HUDEP-2 (cell line): ENCODE measurements at regions not wholly inside any gene's neighbourhood (a gene's known extent, or its start where the extent isn't known, plus 50 kb on each side); places are given as distances from the start of the nearest gene placed in this dataset.
"Not testable (repeated sequence)": the region's sequence is repeated elsewhere in the genome, so short reads cannot be mapped to it uniquely, and the experiment has no call there.

ENCODE experiments used
- DNase-seq, 76 experiments: peaks; one replicate each; lab custom pipeline; 2025; ENCODE audit not compliant: unreplicated experiment in 76 of 76; lab: John Stamatoyannopoulos, UW

- DNase-seq, result not testable (repeated sequence)
Measured at GRCh38 chr17:15858082-15858481, 86.8 kb upstream of the ADORA2B start.

DNA sequence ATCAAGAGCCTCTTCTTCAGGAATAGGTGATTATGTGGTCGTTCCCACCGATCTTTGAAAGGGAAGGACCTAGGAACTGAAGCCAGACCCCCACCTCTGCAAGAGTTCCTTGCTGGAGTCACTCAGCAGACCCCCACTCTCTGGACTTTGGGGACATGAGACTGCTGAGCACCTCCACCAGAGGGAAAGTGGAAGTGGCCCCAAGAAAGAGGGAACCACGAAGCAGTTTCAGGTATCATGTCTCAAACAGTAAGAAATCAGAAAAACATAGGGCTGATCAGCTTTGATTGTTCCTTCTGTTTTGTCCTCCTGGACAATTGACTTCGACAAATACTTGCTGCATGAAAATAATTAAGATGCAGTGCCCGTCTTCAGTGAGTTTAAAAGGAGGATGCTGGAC is 84.2 kb upstream of the ADORA2B start:
- DNase-seq, result not testable (repeated sequence)

- not testable (repeated sequence) for DNase-seq
Measured at GRCh38 chr17:15864061-15864460, 80.9 kb upstream of the ADORA2B start.

GRCh38 chr17:15864472-15864871 is 80.5 kb upstream of the ADORA2B start:
- not testable (repeated sequence) for DNase-seq

- not testable (repeated sequence) for DNase-seq
Measured at GRCh38 chr17:15866015-15866414, 78.9 kb upstream of the ADORA2B start.

- not testable (repeated sequence) for DNase-seq
Measured at GRCh38 chr17:15867331-15867730, 77.6 kb upstream of the ADORA2B start.

DNA sequence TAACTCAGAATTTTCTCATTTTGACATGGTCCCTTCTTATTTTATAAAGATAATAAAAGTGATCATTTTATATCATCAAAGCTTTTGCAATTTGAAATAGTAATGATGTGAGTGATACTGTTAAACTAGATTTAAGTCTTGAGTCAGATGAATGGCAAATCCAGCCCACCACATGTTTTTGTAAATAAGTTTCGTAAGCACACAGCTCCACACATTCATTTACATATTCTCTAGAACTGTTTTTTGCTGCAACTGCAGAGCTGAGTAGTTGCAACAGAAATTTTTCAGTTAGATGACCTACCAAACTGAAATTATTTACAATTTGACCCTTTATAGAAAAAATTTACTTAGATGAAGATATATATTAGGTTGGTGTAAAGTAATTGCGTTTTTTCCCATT is 75.1 kb upstream of the ADORA2B start:
- DNase-seq, result not testable (repeated sequence)

DNA sequence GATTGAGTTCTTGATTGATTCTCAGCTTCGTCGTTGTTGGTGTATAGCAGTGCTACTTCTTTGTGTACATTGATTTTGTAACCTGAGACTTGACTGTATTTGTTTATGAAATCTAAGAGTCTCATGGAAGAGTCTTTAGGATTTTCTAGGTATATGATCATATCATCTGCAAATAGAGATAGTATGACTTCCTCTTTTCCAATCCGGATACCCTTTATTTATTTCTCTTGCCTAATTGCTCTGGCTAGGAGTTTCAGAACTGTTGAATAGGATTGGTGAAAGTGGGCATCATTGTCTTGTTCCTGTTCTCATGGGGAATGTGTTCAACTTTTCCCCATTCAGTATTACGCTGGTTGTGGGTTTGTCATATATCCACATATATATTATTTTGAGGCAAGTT is 72.3 kb upstream of the ADORA2B start:
- not testable (repeated sequence) for DNase-seq

- DNase-seq, result not testable (repeated sequence)
Measured at GRCh38 chr17:15877882-15878500, 66.9 kb upstream of the ADORA2B start.

GRCh38 chr17:15882058-15882720 is 62.7 kb upstream of the ADORA2B start:
- no peak for DNase-seq

- no peak for DNase-seq
Measured at GRCh38 chr17:15882777-15883176, 62.2 kb upstream of the ADORA2B start.

DNA sequence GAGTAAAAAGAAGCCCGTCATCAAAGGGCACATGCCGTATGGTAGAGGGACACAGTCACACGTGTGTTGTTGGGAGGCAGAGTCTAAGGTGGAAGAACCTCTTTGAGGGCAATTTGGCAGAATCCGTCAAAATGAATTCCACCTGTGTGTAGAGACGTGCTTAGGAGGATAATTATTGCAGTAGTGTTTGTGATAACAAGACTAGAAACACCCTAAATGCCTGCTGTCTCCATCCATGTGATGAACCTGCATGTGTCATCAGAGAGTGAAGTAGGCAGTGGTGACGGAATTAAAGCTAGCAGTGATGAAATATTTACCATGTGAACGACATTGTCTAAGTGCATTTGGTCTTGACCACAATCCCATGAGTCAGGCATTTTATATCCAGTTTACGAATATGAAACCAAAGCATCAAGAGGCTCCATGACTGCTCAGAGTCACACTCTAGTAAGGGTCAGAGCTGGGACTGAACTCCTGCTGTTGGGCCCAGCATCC is 61.3 kb upstream of the ADORA2B start:
- no peak for DNase-seq

GRCh38 chr17:15884731-15885130 is 60.2 kb upstream of the ADORA2B start:
- peak in 3 of 76 experiments; percentile 1 to 8 (median 1) for DNase-seq

- peak in 1 of 76 experiments; percentile 9 for DNase-seq
Measured at GRCh38 chr17:15885770-15886169, 59.2 kb upstream of the ADORA2B start.

- DNase-seq, result no peak
Measured at GRCh38 chr17:15886221-15886620, 58.7 kb upstream of the ADORA2B start.

GRCh38 chr17:15886804-15887203 is 58.1 kb upstream of the ADORA2B start:
- DNase-seq, result no peak

DNA sequence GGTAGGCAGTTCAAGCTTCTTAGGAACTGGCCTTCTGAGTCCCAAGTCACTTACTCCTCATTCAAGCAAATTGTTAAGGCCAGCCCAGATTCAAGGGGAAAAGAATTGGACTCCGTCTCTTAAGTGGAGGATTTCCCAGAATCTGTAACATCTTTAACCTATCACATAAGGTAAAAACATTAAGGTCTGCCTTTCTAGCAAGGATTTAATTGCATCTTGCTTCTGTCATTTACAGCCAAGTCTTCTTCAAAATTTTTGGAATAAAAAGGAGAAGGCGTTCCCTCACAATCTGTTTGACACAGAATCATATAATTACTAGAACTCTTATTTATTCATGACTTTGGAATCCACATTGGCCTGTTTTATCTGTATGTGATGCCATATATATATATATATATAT is 56.5 kb upstream of the ADORA2B start:
- DNase-seq, result no peak

DNA sequence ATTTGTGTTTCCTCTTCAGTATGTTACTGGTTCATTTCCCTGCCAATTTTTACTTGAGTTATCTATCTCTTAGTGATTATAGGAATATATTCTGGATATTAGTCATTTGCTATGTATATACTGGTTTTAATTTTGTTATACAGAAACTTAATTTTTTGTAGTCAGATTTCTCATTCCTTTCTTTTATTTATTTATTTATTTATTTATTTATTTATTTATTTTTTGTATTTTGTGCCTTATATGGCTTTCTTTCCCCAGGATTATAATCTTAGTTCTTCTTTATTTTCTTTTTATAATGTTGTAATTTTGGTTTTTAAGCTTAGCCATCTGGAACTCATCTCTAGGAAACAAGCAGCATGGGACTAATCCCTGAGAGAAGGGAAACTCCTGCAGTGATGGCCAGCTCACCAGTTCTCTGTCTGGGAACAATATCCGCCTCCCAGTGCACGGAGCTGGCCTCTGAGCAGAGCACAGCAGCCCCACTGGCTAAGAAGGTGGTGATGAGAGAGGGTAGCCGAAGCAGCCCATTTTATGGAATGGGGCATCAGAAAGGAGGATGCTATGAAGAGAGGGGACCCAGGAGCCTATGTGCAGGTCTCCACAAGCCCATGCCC is 54.5 kb upstream of the ADORA2B start:
- DNase-seq, result no peak

DNA sequence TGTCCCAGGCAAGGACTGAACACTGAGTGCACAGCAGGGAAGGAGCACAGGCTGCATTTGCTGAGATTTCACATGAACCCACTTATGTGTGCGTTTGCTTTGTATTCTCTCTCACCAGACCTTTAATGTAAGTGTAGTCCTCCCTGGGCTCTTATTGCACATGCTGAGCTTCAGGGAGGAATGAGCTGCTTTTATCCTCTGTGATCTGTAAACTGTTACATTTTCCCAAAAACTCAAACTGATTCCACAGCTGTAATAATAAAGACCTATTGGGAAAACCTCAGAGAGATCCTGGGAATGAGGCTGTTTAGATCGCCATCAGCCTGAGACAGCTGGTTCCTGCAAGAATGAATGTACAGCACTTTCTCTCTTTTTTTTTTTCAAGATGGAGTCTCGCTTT is 53.6 kb upstream of the ADORA2B start:
- no peak for DNase-seq

- DNase-seq, result no peak
Measured at GRCh38 chr17:15892244-15892643, 52.7 kb upstream of the ADORA2B start.

GRCh38 chr17:15892731-15893657 is 51.9 kb upstream of the ADORA2B start:
- DNase-seq, result no peak
